NB4 (cell line): ENCODE measurements at regions not wholly inside any gene's neighbourhood (a gene's known extent, or its start where the extent isn't known, plus 50 kb on each side); places are given as distances from the start of the nearest gene placed in this dataset.
"Not testable (repeated sequence)": the region's sequence is repeated elsewhere in the genome, so short reads cannot be mapped to it uniquely, and the experiment has no call there.

Experiments used
- DNase-seq: peaks from one replicate; pipeline ENCODE4 v3.0.0; 2010; ENCODE audit warnings: low read depth
- H3K4me3 ChIP-seq: one replicate; pipeline ENCODE4 v1.5.1; 2011; ENCODE audit warnings: mild to moderate bottlenecking, low read depth, low read length, moderate library complexity
- MYC ChIP-seq: IDR thresholded peaks from 2 replicates; pipeline ENCODE4 v1.6.1; 2011; ENCODE audit warnings: low read depth, low read length
- POLR2A ChIP-seq: IDR thresholded peaks from 2 replicates; pipeline ENCODE4 v1.6.1; 2011; ENCODE audit warnings: mild to moderate bottlenecking; ENCODE audit not compliant: insufficient read length; ENCODE audit errors: extremely low read depth
- TF ChIP-seq, protein P1 (sequence below): IDR thresholded peaks from one replicate; pipeline ENCODE4 v1.5.1; 2012; ENCODE audit warnings: low read depth, low read length
- TF ChIP-seq, protein P2 (sequence below): IDR thresholded peaks from 2 replicates; pipeline ENCODE4 v1.6.1; 2011; ENCODE audit warnings: low read depth, low read length

DNA sequence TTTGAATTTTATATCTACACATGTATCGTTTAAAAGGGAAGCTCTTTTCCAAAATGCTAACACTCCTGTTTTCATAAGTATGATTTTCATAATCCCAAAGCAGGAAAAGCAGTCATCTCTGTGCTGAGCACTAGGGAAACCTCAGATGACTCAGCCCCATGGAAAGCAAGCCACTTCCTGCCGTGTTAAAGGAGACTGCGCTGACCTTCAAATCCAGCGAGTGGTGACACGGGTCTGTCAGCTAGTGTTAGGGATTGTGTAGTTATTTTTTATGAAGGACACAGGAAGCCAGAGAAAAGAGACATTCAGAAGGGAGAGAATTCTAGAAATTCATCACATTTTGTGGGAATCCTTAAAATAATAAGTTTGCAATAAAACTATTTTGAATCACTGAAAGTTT lies 57.0 kb upstream of the CD93 start:
- peak; percentile 92 for DNase-seq
- 0 out of 2 replicates have a peak, but pooled peaks have one; percentile 25 for TF ChIP-seq MYC
- TF ChIP-seq, protein P1, sequence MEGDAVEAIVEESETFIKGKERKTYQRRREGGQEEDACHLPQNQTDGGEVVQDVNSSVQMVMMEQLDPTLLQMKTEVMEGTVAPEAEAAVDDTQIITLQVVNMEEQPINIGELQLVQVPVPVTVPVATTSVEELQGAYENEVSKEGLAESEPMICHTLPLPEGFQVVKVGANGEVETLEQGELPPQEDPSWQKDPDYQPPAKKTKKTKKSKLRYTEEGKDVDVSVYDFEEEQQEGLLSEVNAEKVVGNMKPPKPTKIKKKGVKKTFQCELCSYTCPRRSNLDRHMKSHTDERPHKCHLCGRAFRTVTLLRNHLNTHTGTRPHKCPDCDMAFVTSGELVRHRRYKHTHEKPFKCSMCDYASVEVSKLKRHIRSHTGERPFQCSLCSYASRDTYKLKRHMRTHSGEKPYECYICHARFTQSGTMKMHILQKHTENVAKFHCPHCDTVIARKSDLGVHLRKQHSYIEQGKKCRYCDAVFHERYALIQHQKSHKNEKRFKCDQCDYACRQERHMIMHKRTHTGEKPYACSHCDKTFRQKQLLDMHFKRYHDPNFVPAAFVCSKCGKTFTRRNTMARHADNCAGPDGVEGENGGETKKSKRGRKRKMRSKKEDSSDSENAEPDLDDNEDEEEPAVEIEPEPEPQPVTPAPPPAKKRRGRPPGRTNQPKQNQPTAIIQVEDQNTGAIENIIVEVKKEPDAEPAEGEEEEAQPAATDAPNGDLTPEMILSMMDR = no peak
- TF ChIP-seq, protein P2, sequence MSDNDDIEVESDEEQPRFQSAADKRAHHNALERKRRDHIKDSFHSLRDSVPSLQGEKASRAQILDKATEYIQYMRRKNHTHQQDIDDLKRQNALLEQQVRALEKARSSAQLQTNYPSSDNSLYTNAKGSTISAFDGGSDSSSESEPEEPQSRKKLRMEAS = no peak; the same call in 1 of the 2 replicates
- TF ChIP-seq POLR2A = no peak
- no peak overlapping the region for H3K4me3 ChIP-seq

DNA sequence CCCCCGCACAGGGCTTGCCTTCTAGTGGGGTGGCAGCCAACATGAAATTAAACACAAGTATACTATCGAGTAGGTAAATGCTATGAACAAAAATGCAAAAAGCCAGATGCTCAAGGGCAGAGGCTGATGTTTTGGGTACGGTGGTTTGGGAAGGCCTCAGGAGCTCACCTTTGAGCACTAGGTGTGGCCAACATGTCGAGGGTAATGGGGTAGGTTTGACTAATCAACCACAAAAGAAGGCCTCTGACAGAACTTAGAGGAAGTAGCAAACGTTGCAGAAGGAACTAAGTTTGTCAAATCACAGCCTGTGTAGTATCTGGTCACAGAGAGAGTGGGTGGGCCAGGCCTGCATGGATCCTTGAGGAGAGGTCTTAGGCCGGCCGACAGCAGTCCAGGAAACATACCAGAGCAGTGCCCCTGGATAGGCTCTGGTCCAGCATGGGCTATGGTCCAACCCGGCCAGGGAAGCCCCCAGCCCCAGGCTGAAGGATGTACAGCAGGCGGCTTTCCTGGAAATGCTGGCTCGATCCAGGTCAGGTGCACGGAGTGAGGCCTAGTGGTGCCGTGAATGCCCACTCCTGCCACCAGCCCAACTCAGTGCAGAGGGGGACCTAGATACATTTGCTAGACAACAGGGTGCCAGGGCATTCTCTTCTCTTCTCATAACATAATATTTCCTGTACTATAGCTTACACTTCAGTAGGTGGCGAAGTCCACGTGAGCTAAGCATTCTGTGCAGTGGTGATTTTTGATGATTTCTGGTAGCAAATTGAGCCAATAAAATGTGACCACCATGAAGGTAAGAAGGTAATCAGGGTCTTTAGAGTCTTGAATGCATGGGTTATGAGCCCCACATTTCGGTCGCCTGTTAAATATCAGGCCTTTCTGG lies 56.3 kb upstream of the CD93 start:
- peak; percentile 79 for DNase-seq
- no peak overlapping the region for H3K4me3 ChIP-seq
- TF ChIP-seq, protein P2 = peak; percentile 6; the same call in 1 of the 2 replicates
- TF ChIP-seq MYC = no peak

DNA sequence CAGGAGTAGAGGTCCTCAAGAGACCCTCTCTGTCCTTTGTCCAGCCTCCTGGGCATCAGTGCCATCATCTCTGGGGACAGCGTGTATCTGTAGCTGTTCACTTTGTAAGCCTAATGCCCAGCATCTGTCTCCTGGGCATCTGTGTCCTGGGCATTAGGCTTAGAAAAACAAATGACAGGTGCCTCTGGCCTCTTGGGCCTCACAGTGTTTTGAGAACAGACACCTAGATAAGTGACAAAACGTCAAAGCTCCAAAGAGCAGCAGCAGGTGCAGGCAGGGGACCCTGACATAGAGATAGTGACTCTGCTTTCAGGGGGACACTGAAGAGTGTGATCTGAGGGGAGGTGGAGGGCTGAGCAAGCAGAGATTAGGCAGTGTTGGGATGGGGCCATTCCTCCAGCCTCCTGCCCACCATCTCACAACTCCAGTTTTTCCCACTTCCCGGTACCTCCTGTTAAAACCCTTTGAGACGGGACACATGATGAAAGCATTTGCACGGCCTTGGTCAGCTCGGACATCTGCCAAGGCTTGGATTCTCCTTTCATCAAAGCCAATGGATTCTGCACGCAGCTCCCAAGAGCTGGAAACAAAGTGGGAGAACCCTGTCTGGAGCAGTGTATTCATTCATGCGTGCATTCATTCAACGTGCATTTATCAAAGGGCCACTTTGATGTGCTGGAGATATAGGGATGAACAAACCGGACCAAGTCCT lies 55.5 kb upstream of the CD93 start:
- DNase-seq = no peak
- H3K4me3 ChIP-seq = no peak overlapping the region
- TF ChIP-seq POLR2A = no peak
- TF ChIP-seq MYC = no peak
- TF ChIP-seq, protein P2 = no peak

DNA sequence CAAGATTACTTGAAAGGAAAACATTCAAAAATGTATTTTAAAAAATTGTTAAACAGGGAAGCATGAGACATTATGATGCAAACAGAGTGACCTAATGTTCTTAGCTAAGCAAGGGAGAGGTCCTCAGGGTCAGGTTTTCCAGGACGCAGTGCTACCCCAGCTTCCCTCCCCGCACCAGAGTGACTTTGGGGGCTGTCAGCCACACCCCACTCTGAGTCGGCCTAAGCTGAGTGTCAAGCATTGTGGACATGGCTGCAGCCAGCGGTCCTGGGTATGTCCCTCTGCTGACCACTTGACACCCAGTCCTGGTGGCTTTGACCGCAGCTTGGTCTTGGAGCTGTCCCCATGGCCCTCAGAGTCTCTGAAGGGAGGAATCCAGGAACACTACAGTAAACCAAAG lies 54.9 kb upstream of the CD93 start:
- H3K4me3 ChIP-seq = no peak overlapping the region
- no peak for DNase-seq
- TF ChIP-seq MYC = no peak
- no peak for TF ChIP-seq POLR2A
- TF ChIP-seq, protein P1 = no peak
- TF ChIP-seq, protein P2 = no peak

DNA sequence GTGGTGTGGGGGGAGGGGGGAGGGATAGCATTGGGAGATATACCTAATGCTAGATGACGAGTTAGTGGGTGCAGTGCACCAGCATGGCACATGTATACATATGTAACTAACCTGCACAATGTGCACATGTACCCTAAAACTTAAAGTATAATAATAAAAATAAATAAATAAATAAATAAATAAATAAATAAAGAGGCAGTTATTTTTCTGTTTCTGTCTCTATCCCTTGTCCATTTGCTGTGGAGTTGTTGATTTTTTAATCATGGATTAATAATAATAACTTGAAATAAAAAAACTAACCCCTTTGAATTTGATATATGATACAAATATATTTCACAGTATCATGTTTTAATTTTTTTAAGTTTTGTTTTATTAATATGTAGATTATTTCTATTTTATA lies 53.9 kb upstream of the CD93 start:
- not testable (repeated sequence) for H3K4me3 ChIP-seq, DNase-seq

DNA sequence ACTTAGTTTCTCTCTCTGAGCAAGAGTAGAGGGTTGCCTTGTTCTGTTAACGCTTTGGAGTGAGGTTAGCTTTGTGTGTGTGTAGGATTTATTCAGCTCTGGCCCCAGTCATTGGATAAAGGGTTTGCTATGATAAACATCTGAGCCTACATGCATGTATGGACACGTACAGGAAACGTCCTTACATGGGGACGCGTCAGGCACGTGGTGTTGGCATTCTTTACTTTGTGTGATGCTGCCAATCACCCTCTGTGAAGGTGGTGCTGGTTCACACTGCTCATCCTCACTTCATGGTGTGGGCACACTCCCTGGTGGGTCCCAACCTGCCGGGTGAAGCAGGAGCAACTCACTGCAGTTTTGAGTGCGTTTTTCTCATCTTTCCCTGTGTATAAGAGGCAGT lies 53.4 kb upstream of the CD93 start:
- TF ChIP-seq, protein P1 = no peak
- TF ChIP-seq, protein P2 = peak; percentile 77
- no peak overlapping the region for H3K4me3 ChIP-seq
- peak; percentile 64 for DNase-seq

DNA sequence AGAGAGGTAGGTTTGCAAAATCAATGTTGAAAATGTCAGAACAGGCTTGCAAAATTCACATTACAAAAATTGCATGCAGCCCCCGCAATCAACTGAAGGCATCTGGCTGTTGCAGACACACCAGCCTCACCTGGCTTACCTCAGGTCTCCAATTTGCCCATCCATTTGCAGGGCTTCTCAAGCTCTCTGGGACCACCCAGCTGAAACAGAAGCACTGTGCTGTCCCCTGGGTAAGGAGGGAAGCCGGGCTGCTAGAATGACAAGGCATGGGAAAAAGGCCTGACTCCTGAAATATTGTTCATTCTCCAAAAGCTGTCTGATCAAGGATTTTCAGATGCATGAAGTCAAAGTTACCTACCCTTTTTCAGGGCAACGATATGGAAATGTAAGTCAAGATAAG lies 52.6 kb upstream of the CD93 start:
- H3K4me3 ChIP-seq = no peak overlapping the region
- TF ChIP-seq, protein P2 = no peak
- TF ChIP-seq POLR2A (no peak), MYC (no peak)
- TF ChIP-seq, protein P1 = no peak
- no peak for DNase-seq
